ENCODE measurements at regions not wholly inside any gene's neighbourhood (a gene's known extent, or its start where the extent isn't known, plus 50 kb on each side); places are given as distances from the start of the nearest gene placed in this dataset.

GRCh38 chr18:61194726-61195125, 138.5 kb upstream of the CDH20 start:
- DNase-seq: no peak

GRCh38 chr18:61196750-61197149, 136.5 kb upstream of the CDH20 start:
- DNase-seq: no peak

GRCh38 chr18:61198486-61198885, 134.7 kb upstream of the CDH20 start:
- DNase-seq: no peak

- no peak for DNase-seq
These were observed 133.9 kb upstream of the CDH20 start for GRCh38 chr18:61199171-61199848.

- DNase-seq: no peak
These were observed 131.7 kb upstream of the CDH20 start for GRCh38 chr18:61201511-61201910.

GRCh38 chr18:61203151-61203550, 130.1 kb upstream of the CDH20 start:
- DNase-seq: no peak

- DNase-seq: no peak
These were observed 123.4 kb upstream of the CDH20 start for GRCh38 chr18:61209801-61210200.

- DNase-seq: no peak
These were observed 117.2 kb upstream of the CDH20 start for GRCh38 chr18:61216051-61216450.

- no peak for DNase-seq
These were observed 111.0 kb upstream of the CDH20 start for GRCh38 chr18:61222206-61222605.

- no peak for DNase-seq
These were observed 107.9 kb upstream of the CDH20 start for GRCh38 chr18:61225336-61225735.

- DNase-seq: no peak
These were observed 96.7 kb upstream of the CDH20 start for GRCh38 chr18:61236356-61237057.

- no peak for DNase-seq
These were observed 95.7 kb upstream of the CDH20 start for GRCh38 chr18:61237529-61237928.

- DNase-seq: no peak
These were observed 94.2 kb upstream of the CDH20 start for GRCh38 chr18:61239051-61239450.

GRCh38 chr18:61241260-61241853, 91.9 kb upstream of the CDH20 start:
- no peak for DNase-seq

- DNase-seq: no peak
These were observed 88.6 kb upstream of the CDH20 start for GRCh38 chr18:61244632-61245031.

- DNase-seq: no peak
These were observed 88.0 kb upstream of the CDH20 start for GRCh38 chr18:61245276-61245675.

- no peak for DNase-seq
These were observed 84.6 kb upstream of the CDH20 start for GRCh38 chr18:61248589-61248988.

GRCh38 chr18:61256291-61256690, 76.9 kb upstream of the CDH20 start:
- no peak for DNase-seq

GRCh38 chr18:61261870-61262269, 71.4 kb upstream of the CDH20 start:
- DNase-seq: no peak

GRCh38 chr18:61272793-61273192, 60.4 kb upstream of the CDH20 start:
- DNase-seq: no peak

- no peak for DNase-seq
These were observed 59.7 kb upstream of the CDH20 start for GRCh38 chr18:61273533-61273932.

GRCh38 chr18:61274416-61274960, 58.7 kb upstream of the CDH20 start:
- DNase-seq: no peak

- DNase-seq: no peak
These were observed 55.4 kb upstream of the CDH20 start for GRCh38 chr18:61277808-61278207.

GRCh38 chr18:61281431-61281830, 51.8 kb upstream of the CDH20 start:
- DNase-seq: no peak

All from dermis blood vessel endothelial cell (primary cell).